HS-27A (cell line): ENCODE measurements at regions not wholly inside any gene's neighbourhood (a gene's known extent, or its start where the extent isn't known, plus 50 kb on each side); places are given as distances from the start of the nearest gene placed in this dataset.

Source experiments
- DNase-seq: peaks from one replicate; pipeline ENCODE4 v3.0.0-alpha.2; 2012; ENCODE audit warnings: low read depth, missing footprints

- no peak for DNase-seq
These were observed 80.3 kb upstream of the CYYR1 start for GRCh38 chr21:26653430-26653829.

GRCh38 chr21:26652854-26653253 lies 79.8 kb upstream of the CYYR1 start:
- DNase-seq: no peak

DNA sequence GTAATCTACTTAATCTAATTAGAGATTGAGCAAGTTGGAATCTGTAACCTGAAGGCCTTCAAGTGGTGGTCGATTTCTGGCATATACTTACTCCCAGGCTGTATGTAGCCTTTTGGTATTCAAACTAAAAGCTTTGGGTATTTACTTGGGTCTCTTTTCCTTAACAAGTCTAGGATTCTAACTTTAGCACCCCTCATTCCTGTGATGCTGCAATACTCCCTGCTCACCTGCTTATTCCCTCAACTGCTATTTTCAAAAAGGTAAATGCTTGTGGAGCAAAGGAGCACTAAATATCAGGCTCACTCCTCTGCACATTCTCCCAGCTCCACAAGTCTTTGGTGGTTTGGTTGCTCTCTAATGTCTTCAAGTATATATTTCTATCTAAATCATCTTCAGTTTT lies 68.0 kb upstream of the CYYR1 start:
- DNase-seq: no peak

DNA sequence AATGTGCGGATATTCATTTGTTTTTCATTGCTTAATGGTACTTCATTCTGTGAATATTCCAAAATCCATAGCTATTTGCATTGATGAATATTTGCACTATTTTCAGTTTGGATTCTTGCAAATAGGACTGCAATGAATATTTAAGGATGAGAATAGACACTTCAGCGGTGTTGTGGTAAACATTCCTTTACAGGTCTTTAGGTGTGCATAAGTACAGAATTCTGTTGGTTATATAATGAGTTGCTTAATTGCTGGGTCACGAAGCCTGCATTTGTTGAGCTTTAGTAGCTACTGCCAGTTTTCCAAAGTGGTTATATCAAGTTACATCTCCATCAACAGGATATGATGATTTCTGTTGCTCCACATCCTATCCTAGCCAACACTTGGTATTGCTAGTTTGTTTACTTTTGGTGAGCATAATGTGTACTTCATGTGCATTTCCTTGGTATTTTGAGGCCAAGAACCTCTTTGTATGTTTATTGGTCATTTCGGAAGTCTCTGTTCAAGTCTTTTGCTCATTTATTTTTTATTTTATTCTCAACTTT lies 64.2 kb upstream of the CYYR1 start:
- no peak for DNase-seq

DNA sequence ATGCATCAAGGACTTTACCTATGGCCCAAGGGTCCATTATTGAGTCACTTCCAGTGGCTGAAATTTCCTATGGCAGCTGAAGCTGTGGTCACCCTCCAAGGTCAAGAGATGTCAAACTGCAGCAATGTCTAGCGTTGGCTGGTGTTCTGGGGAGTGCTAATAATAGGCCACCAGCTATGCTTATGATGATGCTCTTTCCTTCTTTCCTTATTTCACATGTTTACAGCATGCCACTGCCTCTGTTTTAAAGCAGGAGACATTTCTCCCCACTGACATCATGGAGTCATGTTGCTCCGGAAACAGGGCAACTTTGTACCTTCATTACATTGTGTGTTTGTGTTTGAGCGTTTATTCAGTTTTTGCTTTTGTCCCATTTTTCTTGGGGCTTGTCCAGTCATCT lies 62.6 kb upstream of the CYYR1 start:
- no peak for DNase-seq

GRCh38 chr21:26632691-26633090 lies 59.6 kb upstream of the CYYR1 start:
- no peak for DNase-seq

DNA sequence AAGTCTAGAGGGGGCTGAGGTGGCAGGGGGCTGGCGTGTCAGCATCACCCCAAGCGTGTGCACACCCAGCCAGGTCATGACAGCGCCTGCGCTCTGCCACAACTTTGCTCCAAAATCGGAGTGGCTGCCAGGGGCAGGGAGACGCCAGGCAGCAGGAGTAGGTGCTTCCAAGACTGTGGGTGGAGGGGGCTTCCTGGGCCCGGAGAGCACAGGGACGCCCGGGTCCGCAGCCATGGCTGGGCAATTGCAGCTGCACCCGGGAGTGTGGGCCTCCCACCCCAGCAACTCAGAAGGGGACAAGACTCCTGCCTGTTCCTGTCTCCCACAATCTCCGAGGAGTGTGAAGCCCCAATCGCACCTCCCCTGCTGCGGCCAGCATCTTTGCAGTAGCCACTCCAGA lies 53.1 kb upstream of the CYYR1 start:
- DNase-seq: no peak

DNA sequence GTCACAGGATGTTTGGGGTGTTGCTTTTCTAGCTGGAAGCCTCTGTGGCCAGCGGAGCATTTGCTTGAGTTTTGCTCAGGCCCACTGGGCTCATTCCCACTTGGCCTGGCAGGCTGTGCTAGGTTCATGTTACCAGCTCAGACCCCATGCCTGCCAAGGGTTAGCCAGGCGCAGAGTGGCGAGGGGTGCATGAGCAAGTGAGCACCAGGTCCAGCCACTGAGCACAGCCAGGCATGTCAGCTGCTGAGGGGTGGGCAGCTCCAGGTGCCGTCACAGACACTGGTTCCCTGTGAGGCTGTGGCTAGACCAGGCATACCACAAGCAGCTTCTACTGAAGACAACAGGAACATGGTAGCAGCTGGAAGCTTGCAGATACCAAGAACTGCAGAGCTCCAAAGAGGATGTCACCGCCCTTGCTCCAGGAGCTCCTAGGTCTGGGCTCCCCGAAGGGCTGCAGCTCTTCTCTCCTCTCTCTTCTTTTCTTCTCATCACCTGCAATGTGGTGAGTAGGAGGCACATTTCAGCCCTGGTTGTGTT lies 52.0 kb upstream of the CYYR1 start:
- DNase-seq: no peak
